LNCaP clone FGC (cell line): ENCODE measurements at regions not wholly inside any gene's neighbourhood (a gene's known extent, or its start where the extent isn't known, plus 50 kb on each side); places are given as distances from the start of the nearest gene placed in this dataset.

ENCODE experiments used
- DNase-seq: peaks from one replicate; pipeline ENCODE4 v3.0.0-alpha.2; 2011; ENCODE audit warnings: low read depth
- H3K4me3 ChIP-seq: 2 replicates; pipeline ENCODE4 v1.5.1; 2011; ENCODE audit warnings: mild to moderate bottlenecking, low read depth, low read length, control low read depth
- TF ChIP-seq, protein P1 (sequence below): IDR thresholded peaks from 2 replicates; pipeline ENCODE4 v1.5.1; 2012; ENCODE audit warnings: mild to moderate bottlenecking; ENCODE audit not compliant: control insufficient read depth, insufficient read depth; ENCODE audit errors: extremely low read depth

DNA sequence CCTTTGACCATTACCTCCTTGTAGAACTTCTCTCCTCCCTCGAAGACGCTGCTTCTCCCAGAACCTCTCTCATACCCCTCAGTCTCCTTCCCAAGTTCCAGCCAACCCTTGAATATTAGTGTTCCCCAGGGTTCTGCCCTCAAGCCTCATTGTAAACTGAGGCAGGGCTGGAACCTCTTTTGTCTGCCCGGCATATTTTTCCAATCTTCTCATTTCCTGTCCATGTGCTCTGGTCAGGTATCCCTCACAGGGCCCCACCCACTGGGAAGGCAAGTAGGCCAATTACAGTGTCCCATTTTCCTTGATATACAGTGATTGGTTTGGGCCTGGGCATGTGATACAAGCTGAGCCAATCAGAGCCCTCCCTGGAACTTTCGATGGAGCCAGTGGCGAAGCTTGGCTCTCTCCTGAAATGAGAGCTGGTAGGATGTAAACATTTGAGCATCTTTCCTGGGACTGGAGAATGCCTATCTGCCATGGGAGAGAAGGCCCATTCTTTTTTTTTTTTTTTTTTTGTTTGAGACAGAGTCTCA, 57.1 kb upstream of the ID3 start:
- DNase-seq, result no peak
- TF ChIP-seq, protein P1, sequence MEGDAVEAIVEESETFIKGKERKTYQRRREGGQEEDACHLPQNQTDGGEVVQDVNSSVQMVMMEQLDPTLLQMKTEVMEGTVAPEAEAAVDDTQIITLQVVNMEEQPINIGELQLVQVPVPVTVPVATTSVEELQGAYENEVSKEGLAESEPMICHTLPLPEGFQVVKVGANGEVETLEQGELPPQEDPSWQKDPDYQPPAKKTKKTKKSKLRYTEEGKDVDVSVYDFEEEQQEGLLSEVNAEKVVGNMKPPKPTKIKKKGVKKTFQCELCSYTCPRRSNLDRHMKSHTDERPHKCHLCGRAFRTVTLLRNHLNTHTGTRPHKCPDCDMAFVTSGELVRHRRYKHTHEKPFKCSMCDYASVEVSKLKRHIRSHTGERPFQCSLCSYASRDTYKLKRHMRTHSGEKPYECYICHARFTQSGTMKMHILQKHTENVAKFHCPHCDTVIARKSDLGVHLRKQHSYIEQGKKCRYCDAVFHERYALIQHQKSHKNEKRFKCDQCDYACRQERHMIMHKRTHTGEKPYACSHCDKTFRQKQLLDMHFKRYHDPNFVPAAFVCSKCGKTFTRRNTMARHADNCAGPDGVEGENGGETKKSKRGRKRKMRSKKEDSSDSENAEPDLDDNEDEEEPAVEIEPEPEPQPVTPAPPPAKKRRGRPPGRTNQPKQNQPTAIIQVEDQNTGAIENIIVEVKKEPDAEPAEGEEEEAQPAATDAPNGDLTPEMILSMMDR, result no peak
- no peak overlapping the region for H3K4me3 ChIP-seq

DNA sequence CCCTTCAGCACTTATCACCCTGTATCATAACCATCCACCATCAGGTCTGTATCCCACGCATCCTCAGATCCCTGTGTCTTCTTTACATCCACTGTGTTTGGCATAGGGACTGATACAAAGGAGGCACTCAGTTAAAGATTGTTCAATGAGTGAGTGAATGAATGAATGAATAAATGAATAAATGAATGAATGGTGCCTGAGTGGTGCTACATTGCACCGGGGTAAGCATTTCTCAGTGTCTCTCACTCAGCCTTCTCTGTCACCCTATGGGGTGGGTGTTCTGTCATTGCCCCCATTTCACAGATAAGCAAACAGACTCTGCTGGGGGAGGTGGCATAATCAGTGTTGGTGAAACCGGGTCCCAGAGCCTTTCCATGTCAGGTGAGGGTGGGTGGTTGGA, 56.6 kb upstream of the ID3 start:
- H3K4me3 ChIP-seq, result no peak overlapping the region
- DNase-seq, result no peak
- TF ChIP-seq, protein P1, result no peak

DNA sequence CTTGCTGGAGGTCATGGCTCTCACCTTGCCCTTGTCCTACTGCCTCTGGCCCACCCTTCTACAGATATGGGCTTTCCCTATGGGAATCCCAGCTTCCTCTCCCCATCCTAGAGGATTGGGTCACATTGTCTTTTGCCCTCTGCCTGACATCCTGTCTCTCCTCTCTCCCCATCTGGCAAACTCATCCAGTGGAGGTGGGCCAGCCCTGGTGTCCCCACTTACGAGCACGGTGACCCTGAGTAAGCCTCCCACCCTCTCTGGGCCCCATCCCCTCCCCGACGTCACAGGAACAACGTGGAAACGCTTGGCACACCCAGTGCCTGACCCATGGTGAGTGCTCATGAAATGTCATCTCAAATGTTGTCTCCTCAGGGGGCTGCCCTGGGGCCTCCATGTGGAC, 56.1 kb upstream of the ID3 start:
- TF ChIP-seq, protein P1, result no peak
- DNase-seq, result no peak
- no peak overlapping the region for H3K4me3 ChIP-seq

- TF ChIP-seq, protein P1, result no peak
- H3K4me3 ChIP-seq, result no peak overlapping the region
- DNase-seq, result no peak
These were observed 54.8 kb upstream of the ID3 start for GRCh38 chr1:23614032-23614660.

- DNase-seq, result no peak
- H3K4me3 ChIP-seq, result no peak overlapping the region
- TF ChIP-seq, protein P1, result no peak
These were observed 54.1 kb upstream of the ID3 start for GRCh38 chr1:23613191-23614031.

DNA sequence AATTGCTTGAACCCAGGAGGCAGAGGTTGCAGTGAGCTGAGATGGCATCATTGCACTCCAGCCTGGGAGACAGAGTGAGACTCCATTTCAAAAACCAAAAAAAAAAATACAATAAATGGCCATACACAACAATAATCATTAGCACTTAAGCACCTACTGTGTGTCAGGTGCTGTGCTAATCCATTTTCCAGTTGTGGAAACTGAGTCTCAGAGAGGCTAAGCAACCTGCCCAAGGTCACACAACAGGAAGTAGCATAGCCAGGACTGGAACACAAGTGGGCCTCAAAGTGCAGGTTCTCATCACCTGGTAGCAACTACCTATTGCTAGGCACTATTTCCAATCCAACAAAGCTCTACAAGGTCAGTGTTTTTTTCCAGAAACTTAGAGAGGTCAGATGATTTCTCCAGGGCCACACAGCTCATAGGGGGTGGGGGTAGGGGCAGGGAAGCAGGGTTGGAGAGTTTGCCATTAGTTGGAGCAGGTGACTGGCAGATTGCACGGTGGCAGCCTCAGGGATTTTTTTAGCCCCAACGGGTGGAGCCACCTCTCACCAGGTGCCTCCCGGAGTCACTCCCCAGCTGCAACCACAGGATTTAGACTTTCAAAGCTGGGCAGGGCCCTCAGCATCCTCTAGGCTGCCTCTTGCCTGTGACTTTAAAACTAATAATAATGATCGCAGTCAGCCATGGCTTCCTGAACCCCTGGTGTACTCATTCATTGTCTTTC, 52.5 kb upstream of the ID3 start:
- DNase-seq, result no peak
- H3K4me3 ChIP-seq, result no peak overlapping the region
- TF ChIP-seq, protein P1, result no peak
